Naive thymus-derived CD4-positive, alpha-beta T cell (primary cell): ENCODE measurements at regions not wholly inside any gene's neighbourhood (a gene's known extent, or its start where the extent isn't known, plus 50 kb on each side); places are given as distances from the start of the nearest gene placed in this dataset.

Source experiments
- ATAC-seq: fragments of 150-1000 bp; cut with Tn5 transposase; 2 replicates; pipeline ENCODE4 v1.10.0; 2021; ENCODE audit warnings: mild to moderate bottlenecking, moderate library complexity
- CTCF ChIA-PET: fragments of 350-600 bp; sonication (Branson Sonifier 250); formaldehyde crosslinking; loops from one replicate; lab custom pipeline; 2021; ENCODE audit warnings: antibody characterized with exemption; lab: Charles Lee
- POLR2A ChIA-PET: fragments of 350-600 bp; sonication (Branson Sonifier 250); formaldehyde crosslinking; loops from one replicate; lab custom pipeline; 2021; ENCODE audit warnings: antibody characterized with exemption, inconsistent platforms; lab: Charles Lee
- DNase-seq, 9 donors: peaks; one replicate each; pipeline versions ENCODE4 v3.0.0 to v3.0.0-alpha.2; 2020 to 2022; ENCODE audit warnings: mixed read lengths in 1 of 9
- H3K27ac ChIP-seq: one replicate; pipeline ENCODE4 v1.7.0; 2013; ENCODE audit warnings: mild to moderate bottlenecking, low read depth, low read length, moderate library complexity
- H3K27me3 ChIP-seq, 2 donors: one replicate each; pipeline ENCODE4 v1.7.0; 2013; ENCODE audit warnings: low read length in 2 of 2, mild to moderate bottlenecking in 2 of 2, moderate library complexity in 2 of 2; ENCODE audit not compliant: control insufficient read depth in 2 of 2, insufficient read depth in 2 of 2
- H3K36me3 ChIP-seq, 3 experiments: 1 replicate in 2 of 3; 2 replicates in 1 of 3; pipeline ENCODE4 v1.7.0; 2013; ENCODE audit warnings: low read length in 3 of 3, mild to moderate bottlenecking in 3 of 3, moderate library complexity in 1 of 3; ENCODE audit not compliant: insufficient read depth in 3 of 3, control insufficient read depth in 2 of 3
- H3K4me1 ChIP-seq, 2 donors: one replicate each; pipeline ENCODE4 v1.7.0; 2013; ENCODE audit warnings: low read length in 2 of 2, mild to moderate bottlenecking in 2 of 2, moderate library complexity in 1 of 2; ENCODE audit not compliant: control insufficient read depth in 2 of 2, insufficient read depth in 2 of 2
- H3K4me3 ChIP-seq: 2 replicates; pipeline ENCODE4 v1.7.0; 2013; ENCODE audit warnings: mild to moderate bottlenecking, low read length
- H3K9me3 ChIP-seq, 3 experiments: 1 replicate in 2 of 3; 2 replicates in 1 of 3; pipeline ENCODE4 v1.7.0; 2013; ENCODE audit warnings: low read length in 3 of 3; ENCODE audit not compliant: control insufficient read depth in 2 of 3
- H3K27ac Mint-ChIP-seq, 9 donors: one replicate each; pipeline ENCODE4 v1.8.0; 2020 to 2022; ENCODE audit warnings: mixed read lengths in 9 of 9, mild to moderate bottlenecking in 8 of 9, moderate library complexity in 5 of 9, inconsistent platforms in 2 of 9
- H3K27me3 Mint-ChIP-seq, 5 donors: one replicate each; pipeline ENCODE4 v1.8.0; 2021 to 2022; ENCODE audit warnings: mixed read lengths in 5 of 5, mild to moderate bottlenecking in 1 of 5
- H3K36me3 Mint-ChIP-seq, 5 donors: one replicate each; pipeline ENCODE4 v1.8.0; 2020 to 2022; ENCODE audit warnings: mixed read lengths in 5 of 5, mild to moderate bottlenecking in 3 of 5, inconsistent platforms in 1 of 5
- H3K4me1 Mint-ChIP-seq, 7 donors: one replicate each; pipeline ENCODE4 v1.8.0; 2020 to 2022; ENCODE audit warnings: mixed read lengths in 7 of 7, mild to moderate bottlenecking in 3 of 7, inconsistent platforms in 1 of 7
- H3K4me3 Mint-ChIP-seq, 10 donors: one replicate each; pipeline ENCODE4 v1.8.0; 2020 to 2022; ENCODE audit warnings: mild to moderate bottlenecking in 10 of 10, mixed read lengths in 10 of 10, moderate library complexity in 6 of 10, inconsistent platforms in 2 of 10
- H3K9me3 Mint-ChIP-seq, 11 donors: one replicate each; pipeline ENCODE4 v1.8.0; 2020 to 2022; ENCODE audit warnings: mixed read lengths in 11 of 11, mild to moderate bottlenecking in 4 of 11, inconsistent platforms in 1 of 11, moderate library complexity in 1 of 11
- intact Hi-C, 2 donors: fragments of 100-400 bp; cut with micrococcal nuclease; formaldehyde crosslinking; loops; one replicate each; pipeline ENCODE4 v1.15.1; 2023

GRCh38 chr5:98656125-98656795, 117.2 kb upstream of the RGMB start:
- Histone ChIP-seq H3K27me3 (no peaks in the 10 kb centered on the region), H3K36me3 (no peaks in the 10 kb centered on the region), H3K4me3 (no peak overlapping the region), H3K27ac (no peak overlapping the region), H3K9me3 (no peaks in the 10 kb centered on the region), H3K4me1 (no peaks in the 10 kb centered on the region)
- intact Hi-C loops: no loop called here
- Mint-ChIP-seq H3K4me1 (no peaks in the 10 kb centered on the region), H3K36me3 (no peaks in the 10 kb centered on the region), H3K4me3 (no peak overlapping the region), H3K27me3 (peaks cover 0 to 10% (median 0%) of the 10 kb centered on the region in 5 donors), H3K27ac (no peak overlapping the region), H3K9me3 (peaks cover 0 to 4% (median 0%) of the 10 kb centered on the region in 11 donors)
- POLR2A ChIA-PET: no interaction called here
- no peak for DNase-seq
- CTCF ChIA-PET: no interaction called here
- ATAC-seq: no peak

GRCh38 chr5:98656796-98657195, 116.7 kb upstream of the RGMB start:
- Mint-ChIP-seq H3K4me3 (no peak overlapping the region), H3K27ac (no peak overlapping the region), H3K27me3 (peaks cover 0 to 15% (median 0%) of the 10 kb centered on the region in 5 donors), H3K36me3 (no peaks in the 10 kb centered on the region), H3K9me3 (peaks cover 0 to 4% (median 0%) of the 10 kb centered on the region in 11 donors), H3K4me1 (no peaks in the 10 kb centered on the region)
- DNase-seq: no peak
- Histone ChIP-seq H3K27ac (no peak overlapping the region), H3K9me3 (no peaks in the 10 kb centered on the region), H3K4me3 (no peak overlapping the region), H3K36me3 (no peaks in the 10 kb centered on the region), H3K27me3 (no peaks in the 10 kb centered on the region), H3K4me1 (no peaks in the 10 kb centered on the region)
- ATAC-seq: no peak
- ChIA-PET POLR2A (no interaction called here), CTCF (no interaction called here)
- intact Hi-C loops: no loop called here

GRCh38 chr5:98657559-98657958, 115.9 kb upstream of the RGMB start:
- H3K4me3 Mint-ChIP-seq: no peak overlapping the region
- Histone ChIP-seq H3K27ac (no peak overlapping the region), H3K4me1 (no peaks in the 10 kb centered on the region), H3K9me3 (no peaks in the 10 kb centered on the region), H3K27me3 (no peaks in the 10 kb centered on the region), H3K4me3 (no peak overlapping the region), H3K36me3 (no peaks in the 10 kb centered on the region)
- H3K36me3 Mint-ChIP-seq: no peaks in the 10 kb centered on the region
- no peaks in the 10 kb centered on the region for H3K9me3 Mint-ChIP-seq
- no peak overlapping the region for H3K27ac Mint-ChIP-seq
- intact Hi-C loops: no loop called here
- H3K4me1 Mint-ChIP-seq: no peaks in the 10 kb centered on the region
- POLR2A ChIA-PET: no interaction called here
- ATAC-seq: no peak
- DNase-seq: no peak
- CTCF ChIA-PET: no interaction called here
- H3K27me3 Mint-ChIP-seq: peaks cover 0 to 20% (median 0%) of the 10 kb centered on the region in 5 donors

GRCh38 chr5:98663521-98663920, 109.9 kb upstream of the RGMB start:
- POLR2A ChIA-PET: no interaction called here
- peaks cover 0 to 15% (median 7%) of the 10 kb centered on the region in 11 donors for H3K9me3 Mint-ChIP-seq
- CTCF ChIA-PET: no interaction called here

GRCh38 chr5:98664736-98665135, 108.7 kb upstream of the RGMB start:
- H3K4me1 ChIP-seq: no peaks in the 10 kb centered on the region
- H3K36me3 Mint-ChIP-seq: peaks cover 0 to 6% (median 0%) of the 10 kb centered on the region in 5 donors
- peaks cover 0 to 38% (median 28%) of the 10 kb centered on the region in 5 donors for H3K27me3 Mint-ChIP-seq
- DNase-seq: no peak
- peaks cover 0 to 6% (median 0%) of the 10 kb centered on the region in 3 experiments for H3K9me3 ChIP-seq
- no peak overlapping the region for H3K4me3 Mint-ChIP-seq
- no peak overlapping the region for H3K27ac ChIP-seq
- H3K27me3 ChIP-seq: no peaks in the 10 kb centered on the region
- H3K27ac Mint-ChIP-seq: no peak overlapping the region
- H3K4me3 ChIP-seq: no peak overlapping the region
- ChIA-PET CTCF (no interaction called here), POLR2A (no interaction called here)
- H3K9me3 Mint-ChIP-seq: peaks cover 0 to 15% (median 7%) of the 10 kb centered on the region in 11 donors
- ATAC-seq: no peak
- no peaks in the 10 kb centered on the region for H3K36me3 ChIP-seq
- no peaks in the 10 kb centered on the region for H3K4me1 Mint-ChIP-seq
- intact Hi-C loops: no loop called here

More at GRCh38 chr5:98663521-98663920, 109.9 kb upstream of the RGMB start:
- ATAC-seq (no peak), DNase-seq (no peak)
- Mint-ChIP-seq H3K36me3 (peaks cover 0 to 6% (median 0%) of the 10 kb centered on the region in 5 donors), H3K27ac (no peak overlapping the region), H3K4me3 (no peak overlapping the region), H3K27me3 (peaks cover 0 to 46% (median 28%) of the 10 kb centered on the region in 5 donors), H3K4me1 (no peaks in the 10 kb centered on the region)
- peaks cover 0 to 6% (median 0%) of the 10 kb centered on the region in 3 experiments for H3K9me3 ChIP-seq
- intact Hi-C loops: no loop called here
- H3K4me1 ChIP-seq: no peaks in the 10 kb centered on the region
- no peak overlapping the region for H3K4me3 ChIP-seq
- H3K27ac ChIP-seq: no peak overlapping the region
- H3K36me3 ChIP-seq: no peaks in the 10 kb centered on the region
- H3K27me3 ChIP-seq: no peaks in the 10 kb centered on the region

- H3K36me3 Mint-ChIP-seq: peaks cover 0 to 6% (median 0%) of the 10 kb centered on the region in 5 donors
- Histone ChIP-seq H3K36me3 (no peaks in the 10 kb centered on the region), H3K27me3 (no peaks in the 10 kb centered on the region), H3K9me3 (no peaks in the 10 kb centered on the region), H3K4me3 (no peak overlapping the region), H3K4me1 (no peaks in the 10 kb centered on the region), H3K27ac (no peak overlapping the region)
- ATAC-seq (no peak), DNase-seq (no peak)
- POLR2A ChIA-PET: no interaction called here
- peaks cover 0 to 20% (median 6%) of the 10 kb centered on the region in 5 donors for H3K27me3 Mint-ChIP-seq
- no peak overlapping the region for H3K27ac Mint-ChIP-seq
- peaks cover 0 to 19% (median 3%) of the 10 kb centered on the region in 11 donors for H3K9me3 Mint-ChIP-seq
- no peaks in the 10 kb centered on the region for H3K4me1 Mint-ChIP-seq
- intact Hi-C loops: no loop called here
- CTCF ChIA-PET: no interaction called here
- H3K4me3 Mint-ChIP-seq: no peak overlapping the region
Observed at GRCh38 chr5:98679963-98680362, 93.5 kb upstream of the RGMB start.

- DNase-seq (no peak), ATAC-seq (no peak)
- ChIA-PET POLR2A (no interaction called here), CTCF (no interaction called here)
- Histone ChIP-seq H3K9me3 (peaks cover 0 to 3% (median 0%) of the 10 kb centered on the region in 3 experiments), H3K4me1 (no peaks in the 10 kb centered on the region), H3K4me3 (no peak overlapping the region), H3K36me3 (no peaks in the 10 kb centered on the region), H3K27me3 (no peaks in the 10 kb centered on the region), H3K27ac (no peak overlapping the region)
- Mint-ChIP-seq H3K27ac (no peak overlapping the region), H3K27me3 (no peaks in the 10 kb centered on the region), H3K36me3 (peaks cover 0 to 4% (median 1%) of the 10 kb centered on the region in 5 donors), H3K9me3 (peaks cover 4 to 58% (median 21%) of the 10 kb centered on the region in 11 donors), H3K4me3 (no peak overlapping the region), H3K4me1 (no peaks in the 10 kb centered on the region)
- intact Hi-C loops: no loop called here
Observed at GRCh38 chr5:98690002-98690401, 83.5 kb upstream of the RGMB start.
